IMR-90 (cell line): ENCODE measurements at regions not wholly inside any gene's neighbourhood (a gene's known extent, or its start where the extent isn't known, plus 50 kb on each side); places are given as distances from the start of the nearest gene placed in this dataset.

ENCODE experiments used
- ATAC-seq: fragments of 200-7000 bp; cut with Tn5 transposase; 2 replicates; pipeline ENCODE4 v1.9.1; 2020; ENCODE audit warnings: low read depth, mild to moderate bottlenecking, moderate library complexity
- BruUV-seq: library from RNA; stranded (reverse); fragments of 400-500 nt; replicated peaks from 2 replicates; lab custom pipeline; 2021; lab: Mats Ljungman, UMichigan
- CTCF ChIA-PET: fragments of 300-600 bp; formaldehyde crosslinking; extraction: SDS; loops from one replicate; lab custom pipeline; 2021; ENCODE audit warnings: antibody characterized with exemption; lab: Yijun Ruan, JAX
- POLR2A ChIA-PET: fragments of 300-600 bp; sonication (Branson Sonifier 250); formaldehyde crosslinking; loops from one replicate; lab custom pipeline; 2022; ENCODE audit warnings: antibody characterized with exemption; ENCODE audit not compliant: unreplicated experiment; lab: Charles Lee
- DNase-seq: peaks from one replicate; pipeline ENCODE4 v3.0.0; 2013
- H2AFZ ChIP-seq: replicated peaks from 2 replicates; pipeline ENCODE3; 2013; ENCODE audit warnings: low read length, mild to moderate bottlenecking; ENCODE audit not compliant: poor library complexity
- H2AK5ac ChIP-seq: 2 replicates; pipeline ENCODE4 v1.6.1; 2013; ENCODE audit warnings: low read depth, low read length, inconsistent platforms
- H2AK9ac ChIP-seq: replicated peaks from 2 replicates; pipeline ENCODE3; 2013; ENCODE audit warnings: mild to moderate bottlenecking, low read depth, low read length, moderate library complexity; ENCODE audit not compliant: poor library complexity
- H2BK120ac ChIP-seq: 2 replicates; pipeline ENCODE4 v1.6.1; 2013; ENCODE audit warnings: low read depth, low read length, inconsistent platforms
- H2BK15ac ChIP-seq: 3 replicates; pipeline ENCODE4 v1.6.1; 2013; ENCODE audit warnings: low read depth, low read length, inconsistent platforms
- H2BK20ac ChIP-seq: 2 replicates; pipeline ENCODE4 v1.6.1; 2013; ENCODE audit warnings: low read depth, mild to moderate bottlenecking, inconsistent platforms, low read length, moderate library complexity
- H2BK5ac ChIP-seq: 2 replicates; pipeline ENCODE4 v1.6.1; 2013; ENCODE audit warnings: mild to moderate bottlenecking, low read depth, low read length, inconsistent platforms; ENCODE audit not compliant: poor library complexity, severe bottlenecking
- H3K14ac ChIP-seq: replicated peaks from 2 replicates; pipeline ENCODE4 v1.6.1; 2013; ENCODE audit warnings: low read depth, low read length, inconsistent platforms
- H3K18ac ChIP-seq: 2 replicates; pipeline ENCODE4 v1.6.1; 2013; ENCODE audit warnings: low read depth, low read length, control low read depth
- H3K23ac ChIP-seq: 2 replicates; pipeline ENCODE4 v1.6.1; 2013; ENCODE audit warnings: low read depth, low read length, inconsistent platforms
- H3K27ac ChIP-seq: 2 replicates; pipeline ENCODE4 v1.5.1; 2013; ENCODE audit warnings: mild to moderate bottlenecking, control low read depth, low read length; ENCODE audit not compliant: insufficient read depth
- H3K27me3 ChIP-seq: 2 replicates; pipeline ENCODE4 v1.6.1; 2013; ENCODE audit warnings: low read length; ENCODE audit not compliant: control insufficient read depth, insufficient read depth
- H3K36me3 ChIP-seq: 2 replicates; pipeline ENCODE4 v1.6.1; 2013; ENCODE audit warnings: low read length, mixed read lengths; ENCODE audit not compliant: control insufficient read depth, insufficient read depth
- H3K4ac ChIP-seq: 2 replicates; pipeline ENCODE4 v1.6.1; 2013; ENCODE audit warnings: low read depth, low read length, inconsistent platforms
- H3K4me1 ChIP-seq: 2 replicates; pipeline ENCODE4 v1.6.1; 2013; ENCODE audit warnings: low read length, mixed read lengths; ENCODE audit not compliant: control insufficient read depth, insufficient read depth
- H3K4me2 ChIP-seq: 2 replicates; pipeline ENCODE4 v1.6.1; 2013; ENCODE audit warnings: low read depth, mild to moderate bottlenecking, control low read depth, low read length, moderate library complexity
- H3K4me3 ChIP-seq: 2 replicates; pipeline ENCODE4 v1.5.1; 2013; ENCODE audit warnings: low read depth, mild to moderate bottlenecking, control low read depth, low read length, moderate library complexity; ENCODE audit not compliant: insufficient read depth
- H3K56ac ChIP-seq: 2 replicates; pipeline ENCODE4 v1.6.1; 2013; ENCODE audit warnings: low read length, inconsistent platforms; ENCODE audit not compliant: insufficient read depth; ENCODE audit errors: extremely low read depth
- H3K79me1 ChIP-seq, 2 experiments: 2 replicates each; pipeline ENCODE4 v1.6.1; 2013; ENCODE audit warnings: low read length in 2 of 2, inconsistent platforms in 1 of 2, low read depth in 1 of 2
- H3K9ac ChIP-seq: 2 replicates; pipeline ENCODE4 v1.6.1; 2013; ENCODE audit warnings: low read depth, low read length, control low read depth
- H3K9me1 ChIP-seq: 2 replicates; pipeline ENCODE4 v1.6.1; 2013; ENCODE audit warnings: low read length, inconsistent platforms; ENCODE audit not compliant: insufficient read depth
- H3K9me3 ChIP-seq: 2 replicates; pipeline ENCODE4 v1.6.1; 2013; ENCODE audit warnings: low read length; ENCODE audit not compliant: control insufficient read depth, insufficient read depth
- H4K20me1 ChIP-seq: 2 replicates; pipeline ENCODE4 v1.6.1; 2013; ENCODE audit warnings: low read length, inconsistent platforms; ENCODE audit not compliant: insufficient read depth
- H4K5ac ChIP-seq: 2 replicates; pipeline ENCODE4 v1.6.1; 2013; ENCODE audit warnings: mild to moderate bottlenecking, low read depth, low read length, control low read depth
- H4K8ac ChIP-seq, 2 experiments: 2 replicates each; pipeline ENCODE4 v1.6.1; 2013; ENCODE audit warnings: low read depth in 2 of 2, low read length in 2 of 2, control low read depth in 1 of 2, inconsistent platforms in 1 of 2
- H4K91ac ChIP-seq: 2 replicates; pipeline ENCODE4 v1.6.1; 2013; ENCODE audit warnings: low read depth, low read length, inconsistent platforms; ENCODE audit not compliant: insufficient read depth
- BHLHE40 ChIP-seq: fragments of 150-350 bp; IDR thresholded peaks from 2 replicates; pipeline ENCODE4 v1.6.1; 2016; ENCODE audit warnings: mild to moderate bottlenecking, low read depth, low read length
- CEBPB ChIP-seq: IDR thresholded peaks from 2 replicates; pipeline ENCODE4 v1.6.1; 2012; ENCODE audit warnings: low read depth, low read length, improper control_type of control experiment
- CHD1 ChIP-seq: IDR thresholded peaks from 2 replicates; pipeline ENCODE4 v1.6.1; 2012; ENCODE audit warnings: low read depth, low read length, improper control_type of control experiment
- FOS ChIP-seq: fragments of 150-350 bp; IDR thresholded peaks from 2 replicates; pipeline ENCODE4 v1.6.1; 2016; ENCODE audit warnings: low read depth, low read length
- MAFK ChIP-seq: IDR thresholded peaks from 2 replicates; pipeline ENCODE4 v1.6.1; 2012; ENCODE audit warnings: low read depth, low read length, improper control_type of control experiment
- MAZ ChIP-seq: IDR thresholded peaks from 2 replicates; pipeline ENCODE4 v1.6.1; 2012; ENCODE audit warnings: low read depth, mild to moderate bottlenecking, low read length, improper control_type of control experiment, moderate library complexity, borderline replicate concordance
- MXI1 ChIP-seq: IDR thresholded peaks from 2 replicates; pipeline ENCODE4 v1.6.1; 2012; ENCODE audit warnings: low read depth, mild to moderate bottlenecking, low read length, moderate library complexity, borderline replicate concordance
- NFE2L2 ChIP-seq: fragments of 150-350 bp; IDR thresholded peaks from 2 replicates; pipeline ENCODE4 v1.6.1; 2016; ENCODE audit warnings: low read depth, mild to moderate bottlenecking, low read length
- POLR2A ChIP-seq: IDR thresholded peaks from 2 replicates; pipeline ENCODE4 v1.6.1; 2012; ENCODE audit warnings: mild to moderate bottlenecking, low read depth, low read length
- RAD21 ChIP-seq: IDR thresholded peaks from 2 replicates; pipeline ENCODE4 v1.6.1; 2012; ENCODE audit warnings: low read length, improper control_type of control experiment
- RCOR1 ChIP-seq: IDR thresholded peaks from 2 replicates; pipeline ENCODE4 v1.6.1; 2012; ENCODE audit warnings: mild to moderate bottlenecking, low read length, improper control_type of control experiment; ENCODE audit not compliant: insufficient replicate concordance
- RFX5 ChIP-seq: IDR thresholded peaks from 2 replicates; pipeline ENCODE4 v1.8.0; 2012; ENCODE audit warnings: low read depth, mild to moderate bottlenecking, low read length, moderate library complexity
- SMC3 ChIP-seq: fragments of 150-350 bp; IDR thresholded peaks from 2 replicates; pipeline ENCODE4 v1.6.1; 2016; ENCODE audit warnings: low read depth, mild to moderate bottlenecking, antibody characterized with exemption, low read length, moderate library complexity
- WGBS, 2 experiments: methylation state at CpG; one replicate each; pipeline versions ENCODE4 v1.1.5 to v1.1.7; 2013; ENCODE audit warnings: missing lambda C conversion rate in 2 of 2; ENCODE audit not compliant: insufficient read length in 1 of 2; ENCODE audit errors: extremely low coverage in 2 of 2; 5-methylcytosine and 5-hydroxymethylcytosine counted together
- dilution Hi-C: fragments of 300-500 bp; cut with HindIII; formaldehyde crosslinking; loops from one replicate; pipeline ENCODE4 v1.14.3; 2018; ENCODE audit warnings: low sequenced_read_pairs; ENCODE audit not compliant: unreplicated experiment
- in situ Hi-C: fragments of 300-500 bp; cut with MboI; formaldehyde crosslinking; loops from 3 replicates; pipeline ENCODE4 v1.14.3; 2019; ENCODE audit warnings: low sequenced_read_pairs, inconsistent platforms, mixed read lengths
- intact Hi-C: fragments of 100-400 bp; cut with micrococcal nuclease; formaldehyde crosslinking; loops from 2 replicates; pipeline ENCODE4 v1.10.0; 2022
- TF ChIP-seq, protein P1 (sequence below): conservative IDR thresholded peaks from 2 replicates; pipeline ENCODE4 v1.5.1; 2012; ENCODE audit warnings: mild to moderate bottlenecking, low read depth, low read length, improper control_type of control experiment
- TF ChIP-seq, protein P2 (sequence below): fragments of 150-350 bp; IDR thresholded peaks from 2 replicates; pipeline ENCODE4 v1.6.1; 2016; ENCODE audit warnings: low read depth, mild to moderate bottlenecking, low read length, moderate library complexity, borderline replicate concordance
- TF ChIP-seq, protein P3 (sequence below): fragments of 150-350 bp; IDR thresholded peaks from 2 replicates; pipeline ENCODE4 v1.6.1; 2017; ENCODE audit warnings: mild to moderate bottlenecking, antibody characterized with exemption, low read length, low read depth

DNA sequence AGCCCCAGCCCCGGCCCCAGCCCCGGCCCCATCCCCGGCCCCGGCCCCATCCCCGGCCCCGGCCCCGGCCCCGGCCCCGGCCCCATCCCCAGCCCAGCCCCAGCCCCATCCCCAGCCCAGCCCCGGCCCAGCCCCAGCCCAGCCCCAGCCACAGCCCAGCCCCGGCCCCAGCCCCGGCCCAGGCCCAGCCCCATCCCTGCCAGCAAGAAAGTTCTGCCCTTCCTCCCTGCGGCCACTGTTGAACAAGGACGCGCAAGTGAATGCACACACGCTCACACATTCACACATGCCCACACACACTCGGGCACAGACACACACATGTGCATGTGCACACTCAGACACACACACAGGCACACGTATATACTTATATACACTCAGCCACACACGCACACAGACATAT lies 287.0 kb downstream of the NDUFA10 start:
- Histone ChIP-seq H3K18ac (no peak overlapping the region), H3K4me1 (no peaks in the 10 kb centered on the region), H3K9me1 (no peaks in the 10 kb centered on the region), H2BK15ac (no peak overlapping the region), H4K8ac (no peak overlapping the region), H3K4me3 (no peak overlapping the region), H4K20me1 (no peaks in the 10 kb centered on the region), H3K4me2 (no peak overlapping the region), H4K5ac (no peak overlapping the region), H2AK9ac (no peak overlapping the region), H2AK5ac (no peak overlapping the region), H3K27ac (no peak overlapping the region), H3K56ac (no peak overlapping the region), H3K9ac (no peak overlapping the region), H3K9me3 (peaks cover 29% of the 10 kb centered on the region), H2BK5ac (no peak overlapping the region), H3K36me3 (no peaks in the 10 kb centered on the region), H3K14ac (no peak overlapping the region), H2BK20ac (no peak overlapping the region), H3K79me1 (no peaks in the 10 kb centered on the region), H4K91ac (no peak overlapping the region), H2AFZ (no peak overlapping the region), H3K23ac (no peak overlapping the region), H3K27me3 (no peaks in the 10 kb centered on the region), H3K4ac (no peak overlapping the region), H2BK120ac (no peak overlapping the region)
- dilution Hi-C loops = no loop called here
- ChIA-PET CTCF (no interaction called here), POLR2A (no interaction called here)
- ATAC-seq (no peak), DNase-seq (no peak)
- in situ Hi-C loops = no loop called here
- TF ChIP-seq FOS (no peak), CHD1 (no peak), SMC3 (no peak), NFE2L2 (no peak), CEBPB (no peak), RFX5 (no peak), BHLHE40 (no peak), POLR2A (no peak), RAD21 (no peak), MAZ (no peak), MAFK (no peak), MXI1 (no peak), RCOR1 (no peak)
- TF ChIP-seq, protein P1, sequence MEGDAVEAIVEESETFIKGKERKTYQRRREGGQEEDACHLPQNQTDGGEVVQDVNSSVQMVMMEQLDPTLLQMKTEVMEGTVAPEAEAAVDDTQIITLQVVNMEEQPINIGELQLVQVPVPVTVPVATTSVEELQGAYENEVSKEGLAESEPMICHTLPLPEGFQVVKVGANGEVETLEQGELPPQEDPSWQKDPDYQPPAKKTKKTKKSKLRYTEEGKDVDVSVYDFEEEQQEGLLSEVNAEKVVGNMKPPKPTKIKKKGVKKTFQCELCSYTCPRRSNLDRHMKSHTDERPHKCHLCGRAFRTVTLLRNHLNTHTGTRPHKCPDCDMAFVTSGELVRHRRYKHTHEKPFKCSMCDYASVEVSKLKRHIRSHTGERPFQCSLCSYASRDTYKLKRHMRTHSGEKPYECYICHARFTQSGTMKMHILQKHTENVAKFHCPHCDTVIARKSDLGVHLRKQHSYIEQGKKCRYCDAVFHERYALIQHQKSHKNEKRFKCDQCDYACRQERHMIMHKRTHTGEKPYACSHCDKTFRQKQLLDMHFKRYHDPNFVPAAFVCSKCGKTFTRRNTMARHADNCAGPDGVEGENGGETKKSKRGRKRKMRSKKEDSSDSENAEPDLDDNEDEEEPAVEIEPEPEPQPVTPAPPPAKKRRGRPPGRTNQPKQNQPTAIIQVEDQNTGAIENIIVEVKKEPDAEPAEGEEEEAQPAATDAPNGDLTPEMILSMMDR = no peak
- TF ChIP-seq, protein P2, sequence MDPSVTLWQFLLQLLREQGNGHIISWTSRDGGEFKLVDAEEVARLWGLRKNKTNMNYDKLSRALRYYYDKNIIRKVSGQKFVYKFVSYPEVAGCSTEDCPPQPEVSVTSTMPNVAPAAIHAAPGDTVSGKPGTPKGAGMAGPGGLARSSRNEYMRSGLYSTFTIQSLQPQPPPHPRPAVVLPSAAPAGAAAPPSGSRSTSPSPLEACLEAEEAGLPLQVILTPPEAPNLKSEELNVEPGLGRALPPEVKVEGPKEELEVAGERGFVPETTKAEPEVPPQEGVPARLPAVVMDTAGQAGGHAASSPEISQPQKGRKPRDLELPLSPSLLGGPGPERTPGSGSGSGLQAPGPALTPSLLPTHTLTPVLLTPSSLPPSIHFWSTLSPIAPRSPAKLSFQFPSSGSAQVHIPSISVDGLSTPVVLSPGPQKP = no peak
- TF ChIP-seq, protein P3, sequence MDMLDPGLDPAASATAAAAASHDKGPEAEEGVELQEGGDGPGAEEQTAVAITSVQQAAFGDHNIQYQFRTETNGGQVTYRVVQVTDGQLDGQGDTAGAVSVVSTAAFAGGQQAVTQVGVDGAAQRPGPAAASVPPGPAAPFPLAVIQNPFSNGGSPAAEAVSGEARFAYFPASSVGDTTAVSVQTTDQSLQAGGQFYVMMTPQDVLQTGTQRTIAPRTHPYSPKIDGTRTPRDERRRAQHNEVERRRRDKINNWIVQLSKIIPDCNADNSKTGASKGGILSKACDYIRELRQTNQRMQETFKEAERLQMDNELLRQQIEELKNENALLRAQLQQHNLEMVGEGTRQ = no peak
- BruUV-seq = no TSS peak
- intact Hi-C loops = no loop called here
- 88% methylated on average over 7 of the region's 19 CpGs; no CpG with 5 or more reads in 1 of the 2 experiments for WGBS, 2 experiments
